Muscle of back (tissue), 3 donors: ENCODE measurements at regions not wholly inside any gene's neighbourhood (a gene's known extent, or its start where the extent isn't known, plus 50 kb on each side); places are given as distances from the start of the nearest gene placed in this dataset.
"Not testable (repeated sequence)": the region's sequence is repeated elsewhere in the genome, so short reads cannot be mapped to it uniquely, and the experiment has no call there.

Experiments used
- DNase-seq, 3 donors: peaks; one replicate each; pipeline versions ENCODE4 v3.0.0 to v3.0.0-alpha.2; 2013

- no peak for DNase-seq
Observed at GRCh38 chr1:157409927-157410326, 142.4 kb downstream of the FCRL5 start.

GRCh38 chr1:157407917-157408525 lies 144.3 kb downstream of the FCRL5 start:
- DNase-seq: no peak

- DNase-seq: no peak
Observed at GRCh38 chr1:157407367-157407766, 144.9 kb downstream of the FCRL5 start.

- DNase-seq: no peak
Observed at GRCh38 chr1:157405662-157406061, 146.7 kb downstream of the FCRL5 start.

GRCh38 chr1:157404614-157405013 lies 147.7 kb downstream of the FCRL5 start:
- DNase-seq: no peak

- DNase-seq: no peak
Observed at GRCh38 chr1:157404063-157404501, 148.2 kb downstream of the FCRL5 start.

GRCh38 chr1:157403608-157404007 lies 148.7 kb downstream of the FCRL5 start:
- DNase-seq: no peak

- no peak for DNase-seq
Observed at GRCh38 chr1:157403203-157403602, 149.1 kb downstream of the FCRL5 start.

- DNase-seq: no peak
Observed at GRCh38 chr1:157400766-157401165, 151.5 kb downstream of the FCRL5 start.

- no peak for DNase-seq
Observed at GRCh38 chr1:157399984-157400382, 152.3 kb downstream of the FCRL5 start.

- DNase-seq: no peak
Observed at GRCh38 chr1:157399343-157399983, 152.9 kb downstream of the FCRL5 start.

GRCh38 chr1:157390651-157391050 lies 161.7 kb downstream of the FCRL5 start:
- peak in 1 of 3 donors; percentile 72 for DNase-seq

GRCh38 chr1:157388057-157388456 lies 164.3 kb downstream of the FCRL5 start:
- no peak for DNase-seq

- DNase-seq: no peak
Observed at GRCh38 chr1:157384258-157384657, 168.1 kb downstream of the FCRL5 start.

- no peak for DNase-seq
Observed at GRCh38 chr1:157382351-157382750, 170.0 kb downstream of the FCRL5 start.

- DNase-seq: no peak
Observed at GRCh38 chr1:157380523-157380922, 171.8 kb downstream of the FCRL5 start.

GRCh38 chr1:157377280-157377713 lies 175.0 kb downstream of the FCRL5 start:
- DNase-seq: peak in 1 of 3 donors; percentile 9

- no peak for DNase-seq
Observed at GRCh38 chr1:157376681-157377080, 175.6 kb downstream of the FCRL5 start.

GRCh38 chr1:157372311-157372710 lies 180.0 kb downstream of the FCRL5 start:
- not testable (repeated sequence) for DNase-seq

- DNase-seq: no peak
Observed at GRCh38 chr1:157371826-157372225, 180.5 kb downstream of the FCRL5 start.

GRCh38 chr1:157371221-157371620 lies 181.1 kb downstream of the FCRL5 start:
- no peak for DNase-seq

GRCh38 chr1:157370698-157371097 lies 181.6 kb downstream of the FCRL5 start:
- no peak for DNase-seq

GRCh38 chr1:157369808-157370521 lies 182.3 kb downstream of the FCRL5 start:
- DNase-seq: peak; percentile 28 to 53 (median 33)
